Adrenal gland (tissue), 5 donors: ENCODE measurements at regions not wholly inside any gene's neighbourhood (a gene's known extent, or its start where the extent isn't known, plus 50 kb on each side); places are given as distances from the start of the nearest gene placed in this dataset.

Experiments used
- CTCF ChIP-seq, 6 experiments: fragments of 450-650 bp in 4 of 6; fragments of 200-600 bp in 2 of 6; sonication (generic) in 1 of 6; IDR thresholded peaks; 1 replicate in 5 of 6; 2 replicates in 1 of 6; pipeline versions ENCODE4 v1.5.1 to v1.8.0; 2016 to 2021; ENCODE audit warnings: antibody characterized with exemption in 6 of 6, mild to moderate bottlenecking in 2 of 6, moderate library complexity in 1 of 6
- POLR2A ChIP-seq, 2 donors: fragments of 450-650 bp; IDR thresholded peaks; one replicate each; pipeline ENCODE4 v1.6.1; 2017; ENCODE audit warnings: antibody characterized with exemption in 2 of 2, mild to moderate bottlenecking in 2 of 2, moderate library complexity in 1 of 2
- donor health status: DM: no; HTN: no; CAD: no.

GRCh38 chr15:69715210-69715609 is 262.6 kb downstream of the RPLP1 start:
- no peak for TF ChIP-seq POLR2A (IDR thresholded peaks at IDR 0.05)
- no peak for TF ChIP-seq CTCF (IDR thresholded peaks at IDR 0.05)
